DMS153 treated with DMSO at 0.1 percent for 48 hours (cell line): ENCODE measurements at regions not wholly inside any gene's neighbourhood (a gene's known extent, or its start where the extent isn't known, plus 50 kb on each side); places are given as distances from the start of the nearest gene placed in this dataset.
"Not testable (repeated sequence)": the region's sequence is repeated elsewhere in the genome, so short reads cannot be mapped to it uniquely, and the experiment has no call there.

ENCODE experiments used
- DNase-seq: peaks from one replicate; lab custom pipeline; 2025; ENCODE audit not compliant: unreplicated experiment; lab: John Stamatoyannopoulos, UW

GRCh38 chr12:111274777-111275176 lies 94.1 kb downstream of the PHETA1 start:
- no peak for DNase-seq

- no peak for DNase-seq
Observed at GRCh38 chr12:111271674-111272418, 97.0 kb downstream of the PHETA1 start.

- no peak for DNase-seq
Observed at GRCh38 chr12:111270774-111271173, 98.1 kb downstream of the PHETA1 start.

GRCh38 chr12:111270239-111270638 lies 98.7 kb downstream of the PHETA1 start:
- no peak for DNase-seq

- no peak for DNase-seq
Observed at GRCh38 chr12:111269718-111270117, 99.2 kb downstream of the PHETA1 start.

GRCh38 chr12:111268738-111269572 lies 99.9 kb downstream of the PHETA1 start:
- DNase-seq: no peak

GRCh38 chr12:111267144-111267543 lies 101.8 kb downstream of the PHETA1 start:
- DNase-seq: no peak

- DNase-seq: no peak
Observed at GRCh38 chr12:111261911-111262676, 106.8 kb downstream of the PHETA1 start.

- DNase-seq: no peak
Observed at GRCh38 chr12:111260732-111261131, 108.2 kb downstream of the PHETA1 start.

GRCh38 chr12:111259231-111259630 lies 109.7 kb downstream of the PHETA1 start:
- no peak for DNase-seq

GRCh38 chr12:111258081-111258480 lies 110.8 kb downstream of the PHETA1 start:
- not testable (repeated sequence) for DNase-seq

GRCh38 chr12:111257435-111257902 lies 111.4 kb downstream of the PHETA1 start:
- no peak for DNase-seq

GRCh38 chr12:111256629-111257434 lies 112.1 kb downstream of the PHETA1 start:
- no peak for DNase-seq

GRCh38 chr12:111255261-111255660 lies 113.6 kb downstream of the PHETA1 start:
- no peak for DNase-seq

- DNase-seq: no peak
Observed at GRCh38 chr12:111254106-111254505, 114.8 kb downstream of the PHETA1 start.

GRCh38 chr12:111253213-111253612 lies 115.7 kb downstream of the PHETA1 start:
- DNase-seq: no peak

- no peak for DNase-seq
Observed at GRCh38 chr12:111251787-111252186, 117.1 kb downstream of the PHETA1 start.

GRCh38 chr12:111251058-111251730 lies 117.7 kb downstream of the PHETA1 start:
- DNase-seq: no peak

- DNase-seq: no peak
Observed at GRCh38 chr12:111250251-111250881, 118.5 kb downstream of the PHETA1 start.

- no peak for DNase-seq
Observed at GRCh38 chr12:111249757-111250156, 119.1 kb downstream of the PHETA1 start.
